Activated naive CD4-positive, alpha-beta T cell treated with anti-CD3 and anti-CD28 coated beads, Interleukin-2, amount 50 U/mL, for 72 hours (primary cell): ENCODE measurements at regions not wholly inside any gene's neighbourhood (a gene's known extent, or its start where the extent isn't known, plus 50 kb on each side); places are given as distances from the start of the nearest gene placed in this dataset.

ENCODE experiments used
- ATAC-seq, 2 donors: fragments of 150-1000 bp; cut with Tn5 transposase; 2 replicates each; pipeline ENCODE4 v1.10.0; 2021; ENCODE audit warnings: mild to moderate bottlenecking in 2 of 2, moderate library complexity in 2 of 2
- DNase-seq, 2 donors: peaks; one replicate each; pipeline ENCODE4 v3.0.0; 2021 to 2022; ENCODE audit warnings: low spot score in 2 of 2
- H3K27ac Mint-ChIP-seq, 2 donors: one replicate each; pipeline ENCODE4 v1.8.0; 2022; ENCODE audit warnings: mild to moderate bottlenecking in 2 of 2, mixed read lengths in 2 of 2
- H3K36me3 Mint-ChIP-seq, 2 donors: one replicate each; pipeline ENCODE4 v1.8.0; 2022; ENCODE audit warnings: mixed read lengths in 2 of 2
- H3K9me3 Mint-ChIP-seq, 2 donors: one replicate each; pipeline ENCODE4 v1.8.0; 2022; ENCODE audit warnings: mixed read lengths in 2 of 2

GRCh38 chr11:33945481-33946268 lies 53.8 kb upstream of the LMO2 start:
- DNase-seq (no peak), ATAC-seq (no peak)
- no peaks in the 10 kb centered on the region for H3K36me3 Mint-ChIP-seq

GRCh38 chr11:33944693-33945424 lies 53.0 kb upstream of the LMO2 start:
- no peak for ATAC-seq
- Mint-ChIP-seq H3K36me3 (no peaks in the 10 kb centered on the region), H3K27ac (no peak overlapping the region), H3K9me3 (no peaks in the 10 kb centered on the region)
- no peak for DNase-seq

More at GRCh38 chr11:33945481-33946268, 53.8 kb upstream of the LMO2 start:
- H3K27ac Mint-ChIP-seq, result no peak overlapping the region
- H3K9me3 Mint-ChIP-seq, result no peaks in the 10 kb centered on the region

- no peak for ATAC-seq
- H3K27ac Mint-ChIP-seq, result no peak overlapping the region
Observed at GRCh38 chr11:33944345-33944692, 52.4 kb upstream of the LMO2 start.

GRCh38 chr11:33942954-33943353 lies 51.1 kb upstream of the LMO2 start:
- Mint-ChIP-seq H3K36me3 (no peaks in the 10 kb centered on the region), H3K9me3 (no peaks in the 10 kb centered on the region), H3K27ac (no peak overlapping the region)
- peak in 1 of 2 donors; percentile 81 for ATAC-seq
- no peak for DNase-seq

More at GRCh38 chr11:33944345-33944692, 52.4 kb upstream of the LMO2 start:
- Mint-ChIP-seq H3K9me3 (no peaks in the 10 kb centered on the region), H3K36me3 (no peaks in the 10 kb centered on the region)
- no peak for DNase-seq

DNA sequence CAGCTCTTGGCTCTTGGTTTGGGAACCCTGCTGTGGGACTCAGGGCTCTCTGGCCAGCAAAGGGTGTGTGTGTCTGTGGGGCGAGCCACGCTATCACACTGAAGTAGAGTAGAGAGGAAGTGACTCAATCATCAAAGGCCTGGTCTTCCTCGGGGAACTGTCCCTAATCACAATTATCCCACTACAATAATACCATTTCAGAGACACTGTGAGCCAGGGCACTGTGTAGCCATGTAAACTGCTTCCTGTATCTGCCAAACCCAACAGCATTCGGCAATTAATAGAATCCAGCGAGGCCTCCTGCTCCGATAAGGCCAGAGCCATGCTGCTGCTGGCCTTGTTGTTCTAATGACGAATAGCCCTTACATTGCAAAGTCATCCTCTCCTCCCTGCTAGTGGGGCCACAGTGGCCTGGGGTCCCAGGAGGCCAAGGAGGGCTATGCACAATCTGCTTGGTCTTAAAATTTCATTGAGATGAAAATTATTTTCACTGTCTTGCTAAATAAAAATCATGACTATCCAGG lies 49.8 kb upstream of the LMO2 start:
- Mint-ChIP-seq H3K36me3 (no peaks in the 10 kb centered on the region), H3K9me3 (no peaks in the 10 kb centered on the region), H3K27ac (no peak overlapping the region)
- no peak for DNase-seq
- no peak for ATAC-seq
